ENCODE measurements at regions not wholly inside any gene's neighbourhood (a gene's known extent, or its start where the extent isn't known, plus 50 kb on each side); places are given as distances from the start of the nearest gene placed in this dataset.

GRCh38 chr2:222807431-222807830 is 53.4 kb upstream of the ACSL3 start:
- ATAC-seq = no peak
- intact Hi-C loops (cut with DNase I) = no loop called here
- 97 to 99% (median 99%) methylated on average over 4 of the region's 4 CpGs for WGBS, 3 donors

GRCh38 chr2:222809582-222809981 is 51.3 kb upstream of the ACSL3 start:
- no peaks in the 10 kb centered on the region for H3K36me3 ChIP-seq (ENCODE audit: insufficient read depth in 1 of 2, low read depth in 1 of 2)
- no peaks in the 10 kb centered on the region for H3K27me3 ChIP-seq (ENCODE audit: insufficient read depth in 3 of 3, low read length in 2 of 3)
- intact Hi-C loops (cut with DNase I) = no loop called here
- H3K4me1 ChIP-seq = peaks cover 21% of the 10 kb centered on the region
- DNase-seq (no peak), ATAC-seq (no peak)
- H3K4me3 ChIP-seq = no peak overlapping the region
- no peak overlapping the region for H3K27ac ChIP-seq
- H3K9me3 ChIP-seq = no peaks in the 10 kb centered on the region
- WGBS, 3 donors = 92 to 98% (median 97%) methylated on average over 2 of the region's 2 CpGs
- no peak for TF ChIP-seq CTCF (IDR thresholded peaks at IDR 0.05)

More at GRCh38 chr2:222807431-222807830, 53.4 kb upstream of the ACSL3 start:
- H3K4me3 ChIP-seq = no peak overlapping the region
- H3K27me3 ChIP-seq (ENCODE audit: insufficient read depth in 3 of 3, low read length in 2 of 3) = no peaks in the 10 kb centered on the region
- no peak for DNase-seq
- H3K27ac ChIP-seq = peak overlapping the region; percentile 61
- no peak for TF ChIP-seq CTCF (IDR thresholded peaks at IDR 0.05)
- H3K9me3 ChIP-seq = no peaks in the 10 kb centered on the region
- H3K36me3 ChIP-seq (ENCODE audit: insufficient read depth in 1 of 2, low read depth in 1 of 2) = no peaks in the 10 kb centered on the region
- peaks cover 21% of the 10 kb centered on the region for H3K4me1 ChIP-seq

GRCh38 chr2:222810044-222810443 is 50.8 kb upstream of the ACSL3 start:
- H3K36me3 ChIP-seq (ENCODE audit: insufficient read depth in 1 of 2, low read depth in 1 of 2) = no peaks in the 10 kb centered on the region
- H3K27ac ChIP-seq = no peak overlapping the region
- H3K4me1 ChIP-seq = peaks cover 18% of the 10 kb centered on the region
- WGBS, 3 donors = 93 to 95% (median 94%) methylated on average over 5 of the region's 5 CpGs
- DNase-seq = no peak
- no peak overlapping the region for H3K4me3 ChIP-seq
- intact Hi-C loops (cut with DNase I) = no loop called here
- H3K27me3 ChIP-seq (ENCODE audit: insufficient read depth in 3 of 3, low read length in 2 of 3) = no peaks in the 10 kb centered on the region
- no peak for TF ChIP-seq CTCF (IDR thresholded peaks at IDR 0.05)
- no peaks in the 10 kb centered on the region for H3K9me3 ChIP-seq
- no peak for ATAC-seq
